WTC11 (cell line): ENCODE measurements at regions not wholly inside any gene's neighbourhood (a gene's known extent, or its start where the extent isn't known, plus 50 kb on each side); places are given as distances from the start of the nearest gene placed in this dataset.

Experiments
- ATAC-seq: fragments of 200-7000 bp; cut with Tn5 transposase; 2 replicates; pipeline ENCODE4 v1.10.0; 2021; ENCODE audit warnings: mild to moderate bottlenecking, moderate library complexity
- CTCF ChIA-PET: fragments of 300-600 bp; sonication (Branson Sonifier 250); formaldehyde crosslinking; loops from one replicate; lab custom pipeline; 2021; ENCODE audit warnings: antibody characterized with exemption; lab: Charles Lee
- POLR2A ChIA-PET: fragments of 350-600 bp; sonication (Branson Sonifier 250); formaldehyde crosslinking; loops from one replicate; lab custom pipeline; 2021; ENCODE audit warnings: antibody characterized with exemption; lab: Charles Lee
- DNase-seq: peaks from one replicate; pipeline ENCODE4 v3.0.0; 2021; ENCODE audit warnings: low spot score
- H3K27ac Mint-ChIP-seq: 2 replicates; pipeline ENCODE4 v1.8.0; 2021; ENCODE audit warnings: mixed read lengths
- H3K27me3 Mint-ChIP-seq: 2 replicates; pipeline ENCODE4 v1.8.0; 2021; ENCODE audit warnings: low read depth, mild to moderate bottlenecking, moderate library complexity, mixed read lengths
- H3K36me3 Mint-ChIP-seq: 2 replicates; pipeline ENCODE4 v1.8.0; 2021; ENCODE audit warnings: mixed read lengths
- H3K4me1 Mint-ChIP-seq: 2 replicates; pipeline ENCODE4 v1.8.0; 2022; ENCODE audit warnings: mixed read lengths
- H3K4me3 Mint-ChIP-seq: 2 replicates; pipeline ENCODE4 v1.8.0; 2021; ENCODE audit warnings: mild to moderate bottlenecking, moderate library complexity, mixed read lengths
- H3K9me3 Mint-ChIP-seq: 2 replicates; pipeline ENCODE4 v1.8.0; 2021; ENCODE audit warnings: mixed read lengths
- AFF4 ChIP-seq: sonication (generic); formaldehyde crosslinking; IDR thresholded peaks from 2 replicates; pipeline ENCODE4 v1.8.1; 2023; ENCODE audit warnings: mild to moderate bottlenecking, missing genetic modification reagents, borderline replicate concordance
- CBFB ChIP-seq: sonication (generic); formaldehyde crosslinking; IDR thresholded peaks from 2 replicates; pipeline ENCODE4 v1.8.1; 2022; ENCODE audit warnings: mild to moderate bottlenecking, low read depth, missing genetic modification reagents
- E2F1 ChIP-seq: sonication (generic); formaldehyde crosslinking; IDR thresholded peaks from 2 replicates; pipeline ENCODE4 v1.8.0; 2022; ENCODE audit warnings: mild to moderate bottlenecking, missing genetic modification reagents
- ESRRA ChIP-seq: sonication (generic); formaldehyde crosslinking; IDR thresholded peaks from 2 replicates; pipeline ENCODE4 v1.8.1; 2022; ENCODE audit warnings: mild to moderate bottlenecking, missing genetic modification reagents, borderline replicate concordance
- ETV6 ChIP-seq: sonication (generic); formaldehyde crosslinking; IDR thresholded peaks from 2 replicates; pipeline ENCODE4 v1.8.1; 2022; ENCODE audit warnings: mild to moderate bottlenecking, missing genetic modification reagents
- FOXP1 ChIP-seq: sonication (generic); formaldehyde crosslinking; IDR thresholded peaks from 2 replicates; pipeline ENCODE4 v1.8.0; 2022; ENCODE audit warnings: missing genetic modification reagents, mild to moderate bottlenecking, moderate library complexity, borderline replicate concordance
- NFE2L1 ChIP-seq: sonication (generic); formaldehyde crosslinking; IDR thresholded peaks from 2 replicates; pipeline ENCODE4 v1.8.1; 2023; ENCODE audit warnings: missing genetic modification reagents
- NR3C1 ChIP-seq: sonication (generic); formaldehyde crosslinking; conservative IDR thresholded peaks from 2 replicates; pipeline ENCODE4 v1.8.1; 2023; ENCODE audit warnings: low read depth, mild to moderate bottlenecking, missing genetic modification reagents
- PRDM15 ChIP-seq: sonication (generic); formaldehyde crosslinking; IDR thresholded peaks from 2 replicates; pipeline ENCODE4 v1.8.0; 2022; ENCODE audit warnings: missing genetic modification reagents
- ZNF232 ChIP-seq: sonication (generic); formaldehyde crosslinking; IDR thresholded peaks from 2 replicates; pipeline ENCODE4 v1.8.0; 2022; ENCODE audit warnings: mild to moderate bottlenecking, missing genetic modification reagents
- ZNF671 ChIP-seq: fragments of 250-450 bp; sonication (Bioruptor Pico); IDR thresholded peaks from 2 replicates; pipeline ENCODE4 v1.8.0; 2021; ENCODE audit warnings: mild to moderate bottlenecking
- TF ChIP-seq, protein P1 (sequence below): sonication (generic); formaldehyde crosslinking; IDR thresholded peaks from 2 replicates; pipeline ENCODE4 v1.8.0; 2023; ENCODE audit warnings: missing genetic modification reagents
- TF ChIP-seq, protein P2 (sequence below): fragments of 250-450 bp; sonication (Bioruptor Pico); IDR thresholded peaks from 2 replicates; pipeline ENCODE4 v1.9.0; 2021; ENCODE audit warnings: moderate library complexity, mild to moderate bottlenecking, inconsistent platforms, borderline replicate concordance
- TF ChIP-seq, protein P3 (sequence below): fragments of 250-450 bp; sonication (Bioruptor Pico); conservative IDR thresholded peaks from 2 replicates; pipeline ENCODE4 v1.9.0; 2021; ENCODE audit warnings: mild to moderate bottlenecking

- TF ChIP-seq AFF4 (CRISPR knock-in tag) = no peak
These were observed 173.7 kb downstream of the CAND1 start (continued) for GRCh38 chr12:67442896-67443295.

- ChIA-PET POLR2A (no interaction called here), CTCF (interaction anchor here (0.6 kb wide), 1 partner anchor 1490 kb away, joined by 3 read pairs; no protein-coding TSS in a partner anchor)
- DNase-seq = no peak
- peaks cover 22% of the 10 kb centered on the region for H3K4me1 Mint-ChIP-seq
- peaks cover 17% of the 10 kb centered on the region for H3K36me3 Mint-ChIP-seq
- H3K9me3 Mint-ChIP-seq = peaks cover 17% of the 10 kb centered on the region
- no peak for ATAC-seq
- H3K27ac Mint-ChIP-seq = no peak overlapping the region
- H3K4me3 Mint-ChIP-seq = no peak overlapping the region
- H3K27me3 Mint-ChIP-seq = no peaks in the 10 kb centered on the region
- TF ChIP-seq FOXP1 (CRISPR knock-in tag) (no peak), ETV6 (no peak), CBFB (CRISPR knock-in tag) (no peak), PRDM15 (CRISPR knock-in tag) (no peak), ZNF671 (CRISPR knock-in tag) (no peak), NFE2L1 (no peak), ESRRA (CRISPR knock-in tag) (no peak), E2F1 (CRISPR knock-in tag) (no peak), ZNF232 (no peak), NR3C1 (CRISPR knock-in tag) (no peak)
- TF ChIP-seq, protein P1, sequence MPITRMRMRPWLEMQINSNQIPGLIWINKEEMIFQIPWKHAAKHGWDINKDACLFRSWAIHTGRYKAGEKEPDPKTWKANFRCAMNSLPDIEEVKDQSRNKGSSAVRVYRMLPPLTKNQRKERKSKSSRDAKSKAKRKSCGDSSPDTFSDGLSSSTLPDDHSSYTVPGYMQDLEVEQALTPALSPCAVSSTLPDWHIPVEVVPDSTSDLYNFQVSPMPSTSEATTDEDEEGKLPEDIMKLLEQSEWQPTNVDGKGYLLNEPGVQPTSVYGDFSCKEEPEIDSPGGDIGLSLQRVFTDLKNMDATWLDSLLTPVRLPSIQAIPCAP (CRISPR knock-in tag) = no peak
- TF ChIP-seq, protein P2, sequence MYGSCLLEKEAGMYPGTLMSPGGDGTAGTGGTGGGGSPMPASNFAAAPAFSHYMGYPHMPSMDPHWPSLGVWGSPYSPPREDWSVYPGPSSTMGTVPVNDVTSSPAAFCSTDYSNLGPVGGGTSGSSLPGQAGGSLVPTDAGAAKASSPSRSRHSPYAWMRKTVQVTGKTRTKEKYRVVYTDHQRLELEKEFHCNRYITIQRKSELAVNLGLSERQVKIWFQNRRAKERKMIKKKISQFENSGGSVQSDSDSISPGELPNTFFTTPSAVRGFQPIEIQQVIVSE (CRISPR knock-in tag) = no peak
- TF ChIP-seq, protein P3, sequence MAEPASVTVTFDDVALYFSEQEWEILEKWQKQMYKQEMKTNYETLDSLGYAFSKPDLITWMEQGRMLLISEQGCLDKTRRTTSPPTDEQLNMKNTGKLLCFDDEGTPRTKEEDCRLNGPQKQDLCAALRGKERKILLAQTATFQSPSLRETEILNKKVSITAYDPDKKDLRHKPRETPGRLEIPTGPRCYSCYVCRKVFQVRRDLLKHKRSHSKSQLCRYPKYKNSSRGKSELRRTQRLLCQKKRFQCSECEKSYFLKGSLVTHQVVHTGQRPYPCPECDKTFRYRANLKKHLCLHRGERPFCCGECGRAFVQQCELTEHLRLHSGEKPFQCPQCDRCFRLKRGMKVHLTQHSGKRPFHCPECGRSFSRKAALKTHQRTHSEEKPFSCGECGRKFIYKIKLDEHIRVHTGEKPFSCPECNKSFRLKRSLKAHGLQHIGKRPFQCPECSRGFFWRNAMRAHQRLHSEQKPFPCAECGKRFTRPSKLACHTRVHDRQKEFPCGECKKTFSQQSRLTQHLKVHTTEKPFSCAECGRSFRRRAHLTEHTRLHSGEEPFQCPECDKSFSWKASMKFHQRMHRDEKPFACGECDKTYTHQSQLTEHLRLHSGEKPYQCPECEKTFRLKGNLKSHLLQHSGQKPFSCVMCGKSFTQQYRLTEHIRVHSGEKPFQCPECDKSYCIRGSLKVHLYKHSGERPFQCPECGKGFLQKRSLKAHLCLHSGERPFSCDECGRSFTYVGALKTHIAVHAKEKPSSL = no peak
These were observed 175.4 kb downstream of the CAND1 start for GRCh38 chr12:67444542-67444941.
